ENCODE measurements at regions not wholly inside any gene's neighbourhood (a gene's known extent, or its start where the extent isn't known, plus 50 kb on each side); places are given as distances from the start of the nearest gene placed in this dataset.

GRCh38 chr6:71656121-71656520 is 230.2 kb upstream of the RIMS1 start:
- no peak for TF ChIP-seq CTCF (IDR thresholded peaks at IDR 0.05)
- TF ChIP-seq EZH2phosphoT487 (IDR thresholded peaks at IDR 0.05) = no peak

All from neural progenitor cell (in vitro differentiated cells).